ENCODE measurements at regions not wholly inside any gene's neighbourhood (a gene's known extent, or its start where the extent isn't known, plus 50 kb on each side); places are given as distances from the start of the nearest gene placed in this dataset.
"Not testable (repeated sequence)": the region's sequence is repeated elsewhere in the genome, so short reads cannot be mapped to it uniquely, and the experiment has no call there.

GRCh38 chr4:27807207-27807606, 946.6 kb downstream of the STIM2 start:
- WGBS, 4 donors = 58 to 72% (median 67%) methylated on average over 3 of the region's 3 CpGs
- no peaks in the 10 kb centered on the region for H3K27me3 ChIP-seq
- no peaks in the 10 kb centered on the region for H3K4me1 ChIP-seq
- no peaks in the 10 kb centered on the region for H3K9me3 ChIP-seq
- no peak overlapping the region for H3K4me3 ChIP-seq
- ATAC-seq (no peak), DNase-seq (no peak)
- H3K27ac ChIP-seq = no peak overlapping the region
- intact Hi-C loops (cut with DNase I) = no loop called here
- TF ChIP-seq POLR2A (IDR thresholded peaks at IDR 0.05) = no peak
- TF ChIP-seq CTCF (IDR thresholded peaks at IDR 0.05) = no peak
- H3K36me3 ChIP-seq = no peaks in the 10 kb centered on the region

- H3K27me3 ChIP-seq = no peaks in the 10 kb centered on the region
- H3K36me3 ChIP-seq = no peaks in the 10 kb centered on the region
- ATAC-seq = no peak
- H3K27ac ChIP-seq = no peak overlapping the region
- H3K4me1 ChIP-seq = no peaks in the 10 kb centered on the region
- TF ChIP-seq CTCF (IDR thresholded peaks at IDR 0.05) = no peak
- H3K9me3 ChIP-seq = peaks cover 0 to 1% (median 0%) of the 10 kb centered on the region in 12 donors
- H3K4me3 ChIP-seq = no peak overlapping the region
- DNase-seq = no peak
- intact Hi-C loops (cut with DNase I) = no loop called here
- WGBS, 4 donors = 84 to 92% (median 90%) methylated on average over 3 of the region's 3 CpGs
These were observed 951.3 kb downstream of the STIM2 start for GRCh38 chr4:27811948-27812347.

- H3K27ac ChIP-seq; H3K27me3 ChIP-seq; H3K4me1 ChIP-seq; DNase-seq; ATAC-seq; intact Hi-C loops (cut with DNase I); H3K4me3 ChIP-seq; H3K36me3 ChIP-seq: not testable (repeated sequence)
- H3K9me3 ChIP-seq = peaks cover 0 to 10% (median 0%) of the 10 kb centered on the region in 12 donors
- WGBS, 4 donors = 5 to 12% (median 6%) methylated on average over 6 of the region's 6 CpGs
These were observed 952.6 kb downstream of the STIM2 start for GRCh38 chr4:27813226-27813625.

- ATAC-seq = not testable (repeated sequence)
These were observed 953.2 kb downstream of the STIM2 start for GRCh38 chr4:27813699-27814425.

GRCh38 chr4:27819246-27819645, 958.6 kb downstream of the STIM2 start:
- Histone ChIP-seq H3K9me3 (peaks cover 0 to 10% (median 0%) of the 10 kb centered on the region in 12 donors), H3K4me1 (no peaks in the 10 kb centered on the region), H3K27me3 (no peaks in the 10 kb centered on the region), H3K36me3 (no peaks in the 10 kb centered on the region), H3K4me3 (no peak overlapping the region), H3K27ac (no peak overlapping the region)
- intact Hi-C loops (cut with DNase I) = no loop called here
- no peak for ATAC-seq
- no peak for TF ChIP-seq CTCF (IDR thresholded peaks at IDR 0.05)
- TF ChIP-seq POLR2A (IDR thresholded peaks at IDR 0.05) = no peak
- no peak for DNase-seq
- WGBS, 4 donors = 57 to 75% (median 63%) methylated on average over 2 of the region's 2 CpGs

More at GRCh38 chr4:27813699-27814425, 953.2 kb downstream of the STIM2 start:
- peaks cover 0 to 10% (median 0%) of the 10 kb centered on the region in 12 donors for H3K9me3 ChIP-seq
- DNase-seq; intact Hi-C loops (cut with DNase I); H3K4me3 ChIP-seq; H3K4me1 ChIP-seq; H3K36me3 ChIP-seq; H3K27ac ChIP-seq; H3K27me3 ChIP-seq: not testable (repeated sequence)
- WGBS, 4 donors = 75 to 87% (median 82%) methylated on average over 18 of the region's 18 CpGs

All from heart left ventricle (tissue), 16 donors.